GM21576 (cell line): ENCODE measurements at regions not wholly inside any gene's neighbourhood (a gene's known extent, or its start where the extent isn't known, plus 50 kb on each side); places are given as distances from the start of the nearest gene placed in this dataset.
"Not testable (repeated sequence)": the region's sequence is repeated elsewhere in the genome, so short reads cannot be mapped to it uniquely, and the experiment has no call there.

Experiments used
- ATAC-seq: cut with Tn5 transposase; IDR thresholded peaks from one replicate; pipeline ENCODE4 v1.9.1; 2021; ENCODE audit warnings: mild to moderate bottlenecking, moderate library complexity; ENCODE audit not compliant: unreplicated experiment

- no peak for ATAC-seq
Measured at GRCh38 chr4:130855533-130855932, 1759.6 kb downstream of the C4orf33 start.

- ATAC-seq, result no peak
Measured at GRCh38 chr4:130859991-130860390, 1764.0 kb downstream of the C4orf33 start.

DNA sequence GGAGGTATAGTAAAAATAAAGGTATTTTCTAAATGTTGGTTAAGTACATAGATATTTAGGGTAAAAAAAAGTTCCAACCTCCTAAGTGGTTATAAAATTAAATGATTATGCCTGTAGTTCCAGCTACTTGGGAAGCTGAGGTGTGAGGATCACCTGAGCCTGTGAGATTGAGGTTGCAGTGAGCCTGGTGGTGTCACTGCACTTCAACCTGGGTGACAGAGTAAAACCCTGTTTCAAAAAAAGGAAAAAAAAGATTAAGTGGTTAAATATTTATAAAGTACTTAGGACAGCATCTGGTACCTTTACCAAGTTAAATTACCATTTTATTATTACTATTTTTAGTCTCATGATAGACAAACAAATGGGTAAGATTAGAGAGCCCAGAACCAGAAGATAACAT lies 1801.0 kb downstream of the C4orf33 start:
- no peak for ATAC-seq

GRCh38 chr4:130901321-130901720 lies 1805.4 kb downstream of the C4orf33 start:
- ATAC-seq, result no peak

DNA sequence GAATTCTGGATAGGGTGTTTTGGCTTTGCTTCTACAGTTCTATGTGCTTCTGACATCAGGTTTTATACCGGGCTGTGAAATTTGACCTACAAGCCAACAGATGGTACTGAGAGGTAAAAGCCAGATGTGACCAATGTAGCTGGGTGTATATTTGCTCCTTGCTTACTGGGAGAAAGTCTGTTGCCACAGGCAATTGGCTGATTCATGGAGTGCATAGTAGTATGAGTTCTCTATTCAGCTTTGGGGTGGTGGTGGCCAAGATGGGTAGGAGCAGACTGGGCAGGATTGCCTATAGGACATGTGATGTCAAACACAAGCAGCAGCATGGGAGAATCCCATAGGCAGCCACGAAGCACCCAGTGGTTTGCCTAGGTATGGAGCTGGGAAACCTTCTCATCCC lies 1827.0 kb downstream of the C4orf33 start:
- no peak for ATAC-seq

GRCh38 chr4:130955520-130955919 lies 1859.6 kb downstream of the C4orf33 start:
- no peak for ATAC-seq

- no peak for ATAC-seq
Measured at GRCh38 chr4:130985371-130985770, 1889.4 kb downstream of the C4orf33 start.

DNA sequence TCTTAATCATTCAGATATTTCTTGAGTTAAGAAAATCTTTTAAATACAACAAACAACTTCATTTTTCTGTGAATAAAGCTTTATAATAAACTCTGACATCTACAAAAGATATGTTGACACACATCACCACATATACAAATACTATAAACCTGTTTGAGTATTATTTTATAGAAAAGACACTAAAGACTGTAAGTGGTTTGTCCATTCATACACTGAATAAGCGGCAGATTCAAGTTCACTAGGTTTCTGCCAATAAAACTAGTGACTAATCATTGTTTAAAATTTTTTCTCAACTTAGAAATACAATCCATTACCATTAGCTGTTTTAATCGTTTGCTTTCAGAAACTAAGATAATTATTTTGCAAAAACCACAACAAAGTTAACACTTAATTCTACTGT lies 1900.0 kb downstream of the C4orf33 start:
- no peak for ATAC-seq

- ATAC-seq, result no peak
Measured at GRCh38 chr4:131001371-131001770, 1905.4 kb downstream of the C4orf33 start.

DNA sequence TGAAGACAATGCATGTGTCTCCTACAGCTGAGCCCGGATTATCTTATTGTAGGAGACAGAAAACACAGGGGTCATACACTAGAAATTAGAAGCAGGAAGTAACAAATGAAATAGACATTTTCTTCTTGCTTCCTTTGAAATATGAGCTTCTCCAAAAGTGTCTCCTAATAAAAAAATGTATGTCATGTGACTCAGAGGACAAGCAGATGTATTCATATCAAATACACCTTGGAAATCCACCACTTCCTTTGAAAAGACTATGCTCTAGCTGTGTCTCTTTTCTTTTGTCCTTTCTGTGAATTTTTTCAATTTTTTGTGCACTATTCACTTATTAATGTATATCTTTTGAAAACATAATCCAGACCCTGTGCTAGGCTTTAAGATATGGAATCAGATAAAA lies 1906.2 kb downstream of the C4orf33 start:
- no peak for ATAC-seq

DNA sequence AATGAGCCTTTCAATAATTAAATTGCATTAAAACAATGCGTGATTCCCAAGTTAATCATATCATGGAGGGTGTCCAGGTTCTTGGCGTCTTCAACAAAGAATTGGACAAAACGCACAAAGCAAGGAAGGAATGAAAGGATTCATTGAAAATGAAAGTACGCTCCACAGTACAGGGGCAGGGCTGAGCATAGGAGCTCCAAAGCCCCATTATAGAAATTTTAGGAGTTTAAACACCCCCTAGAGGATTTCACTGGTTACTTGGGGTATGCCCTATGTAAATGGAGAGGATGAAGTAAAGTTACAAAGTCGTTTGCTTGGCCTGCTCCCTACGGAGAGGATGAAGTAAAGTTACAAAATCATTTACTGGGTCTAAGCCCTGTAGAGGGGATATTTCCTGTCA lies 1910.4 kb downstream of the C4orf33 start:
- ATAC-seq, result no peak

DNA sequence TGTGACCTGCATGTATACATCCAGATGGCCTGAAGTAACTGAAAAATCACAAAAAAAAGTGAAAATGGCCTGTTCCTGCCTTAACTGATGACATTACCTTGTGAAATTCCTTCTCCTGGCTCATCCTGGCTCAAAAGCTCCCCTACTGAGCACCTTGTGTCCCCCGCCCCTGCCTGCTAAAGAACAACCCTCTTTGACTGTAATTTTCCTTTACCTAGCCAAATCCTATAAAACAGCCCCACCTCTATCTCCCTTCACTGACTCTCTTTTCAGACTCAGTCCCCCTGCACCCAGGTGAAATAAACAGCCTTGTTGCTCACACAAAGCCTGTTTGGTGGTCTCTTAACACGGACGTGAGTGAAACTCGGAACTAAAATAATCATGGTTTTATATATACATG lies 1916.0 kb downstream of the C4orf33 start:
- not testable (repeated sequence) for ATAC-seq

GRCh38 chr4:131013226-131013625 lies 1917.3 kb downstream of the C4orf33 start:
- ATAC-seq, result no peak

GRCh38 chr4:131026771-131027170 lies 1930.8 kb downstream of the C4orf33 start:
- ATAC-seq, result no peak

DNA sequence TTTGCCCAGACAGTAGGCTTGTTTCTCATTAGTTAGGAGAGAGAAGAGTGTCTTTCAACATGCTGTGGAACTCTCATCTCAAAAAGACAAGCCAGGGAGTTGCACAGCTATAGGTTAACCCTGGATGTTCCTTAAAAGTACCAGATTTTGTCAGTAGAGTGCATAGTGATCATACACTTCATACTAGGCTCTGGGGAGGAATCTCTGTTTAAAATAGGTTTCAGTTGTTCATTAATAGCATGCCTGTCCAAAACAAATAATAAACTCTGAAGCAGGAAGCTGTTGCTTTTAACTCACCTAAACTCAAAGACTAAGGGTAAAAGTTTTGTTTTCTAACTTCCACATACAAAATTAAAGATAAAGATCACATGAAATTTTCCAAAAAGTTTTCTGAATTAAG lies 1948.4 kb downstream of the C4orf33 start:
- no peak for ATAC-seq

- ATAC-seq, result no peak
Measured at GRCh38 chr4:131046821-131047220, 1950.9 kb downstream of the C4orf33 start.

- no peak for ATAC-seq
Measured at GRCh38 chr4:131052646-131053045, 1956.7 kb downstream of the C4orf33 start.

DNA sequence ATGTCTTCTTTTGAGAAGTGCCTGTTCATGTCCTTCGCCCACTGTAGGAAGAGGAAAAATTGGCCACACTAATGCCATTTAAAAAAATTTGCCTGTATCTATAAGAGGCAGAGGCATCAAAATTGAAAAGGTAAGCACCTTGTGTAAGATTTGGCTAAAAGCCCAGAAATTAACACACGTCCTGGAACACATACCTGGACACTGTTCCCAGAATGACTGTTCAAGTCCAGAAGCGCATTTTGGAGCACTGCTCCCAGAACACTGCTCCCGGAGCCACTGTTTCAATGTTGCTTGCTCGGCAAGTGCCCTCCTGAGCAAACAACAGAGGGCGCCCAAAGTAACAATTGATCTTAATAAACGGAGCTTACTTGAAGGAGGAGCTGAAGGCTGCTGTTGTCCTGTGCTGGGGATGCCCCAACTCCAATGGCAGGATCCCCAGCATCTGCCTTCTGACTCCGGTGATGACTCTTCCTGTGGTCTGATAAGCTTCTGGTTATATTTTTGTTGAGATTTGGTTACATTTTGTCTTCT lies 1958.6 kb downstream of the C4orf33 start:
- no peak for ATAC-seq

DNA sequence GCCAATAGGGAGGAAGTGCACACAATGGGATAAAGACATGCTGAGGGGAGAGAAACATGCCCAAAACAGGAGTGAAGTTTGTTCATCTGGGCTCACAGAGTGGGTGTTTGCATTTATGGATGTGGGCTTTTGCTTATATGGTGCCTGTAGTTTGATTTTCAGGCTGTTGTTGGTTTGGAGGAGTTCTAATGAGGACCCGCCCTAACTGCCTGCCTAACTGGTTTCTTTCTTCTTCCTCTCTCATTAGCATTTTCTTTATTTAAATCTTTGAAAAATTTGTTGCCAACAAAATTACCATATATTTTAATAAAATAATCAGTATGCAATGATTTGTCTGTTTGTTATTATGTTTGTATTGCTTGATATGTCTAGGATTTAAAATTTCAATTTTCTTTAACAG lies 1965.8 kb downstream of the C4orf33 start:
- no peak for ATAC-seq

DNA sequence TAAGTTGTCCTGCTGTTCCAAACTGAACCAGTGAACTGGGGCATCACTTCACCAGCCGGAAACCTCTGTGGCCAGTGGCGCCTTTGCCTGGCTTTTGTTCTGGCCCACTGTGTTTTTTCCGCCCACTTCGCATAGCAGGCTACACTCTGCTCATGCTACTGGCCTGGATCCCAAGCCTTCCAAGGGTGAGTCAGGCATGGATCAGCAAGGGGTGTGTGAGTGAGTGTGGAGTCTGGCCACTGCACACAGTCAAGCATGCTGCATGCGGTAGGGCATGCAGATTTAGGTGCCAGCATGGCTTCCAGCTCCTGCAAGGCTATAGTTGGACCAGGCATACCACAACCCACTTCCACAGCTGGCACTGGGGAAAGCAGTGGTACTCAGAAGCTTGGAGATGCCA lies 1967.9 kb downstream of the C4orf33 start:
- no peak for ATAC-seq

- no peak for ATAC-seq
Measured at GRCh38 chr4:131081069-131081468, 1985.1 kb downstream of the C4orf33 start.

DNA sequence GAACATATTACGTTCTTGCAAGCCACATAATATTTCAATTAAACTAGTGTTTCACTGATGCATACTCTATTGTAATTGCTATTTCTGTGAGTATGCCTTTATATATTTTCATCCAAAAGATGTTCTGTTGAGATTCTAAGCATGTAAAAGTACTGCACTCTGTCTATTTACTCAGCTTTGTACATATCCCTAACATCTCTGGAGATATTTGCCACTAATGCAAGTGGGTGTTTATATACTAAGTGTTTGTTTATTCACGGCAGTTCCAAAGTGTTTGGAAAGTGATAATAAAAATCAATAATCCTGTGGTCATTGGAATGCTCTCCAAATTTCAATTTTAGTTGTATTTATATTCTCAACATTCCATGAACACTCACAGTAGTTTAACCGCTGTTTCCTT lies 1989.0 kb downstream of the C4orf33 start:
- ATAC-seq, result no peak

DNA sequence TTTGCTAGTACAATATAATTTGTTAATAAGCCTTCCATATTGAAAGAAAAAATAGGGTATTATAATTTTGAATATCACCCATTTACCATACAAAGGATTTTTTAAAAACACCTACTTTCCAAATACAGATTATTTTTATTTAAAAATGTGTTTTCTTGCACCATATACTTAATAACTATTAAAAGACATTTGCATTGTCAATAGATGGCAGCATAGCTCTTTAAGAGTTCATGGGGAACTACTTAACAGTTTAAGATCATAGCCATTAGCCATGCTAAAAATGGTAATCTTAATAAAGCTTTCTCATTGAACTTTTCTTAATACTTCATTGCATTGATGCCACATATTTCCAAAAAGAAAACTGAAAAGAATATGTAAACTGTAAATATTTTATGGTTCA lies 1995.9 kb downstream of the C4orf33 start:
- no peak for ATAC-seq

- no peak for ATAC-seq
Measured at GRCh38 chr4:131093303-131093702, 1997.4 kb downstream of the C4orf33 start.
